NCI-H345 treated with DMSO at 0.1 percent for 48 hours (cell line): ENCODE measurements at regions not wholly inside any gene's neighbourhood (a gene's known extent, or its start where the extent isn't known, plus 50 kb on each side); places are given as distances from the start of the nearest gene placed in this dataset.

Experiments
- DNase-seq: peaks from one replicate; lab custom pipeline; 2025; ENCODE audit not compliant: unreplicated experiment; lab: John Stamatoyannopoulos, UW

DNA sequence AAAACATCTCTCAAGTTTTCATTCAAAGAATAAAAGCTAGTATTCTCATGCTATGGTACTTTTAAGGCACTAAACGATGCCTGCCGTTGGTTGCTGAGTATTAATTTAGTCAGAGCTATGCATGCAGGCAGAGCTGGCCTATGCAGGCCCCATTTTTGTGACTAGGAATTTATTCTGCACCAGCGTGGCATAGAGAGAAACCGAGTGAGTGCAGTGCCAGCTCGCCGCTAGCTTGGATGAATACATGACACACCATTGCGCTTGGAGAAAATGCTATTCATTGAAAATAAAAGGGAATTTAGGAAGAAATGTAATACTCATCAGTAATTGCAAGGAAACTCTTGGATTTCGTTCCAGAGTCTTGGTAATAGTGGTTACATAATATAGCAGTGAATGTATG lies 231.6 kb upstream of the RBFOX1 start:
- DNase-seq = no peak

DNA sequence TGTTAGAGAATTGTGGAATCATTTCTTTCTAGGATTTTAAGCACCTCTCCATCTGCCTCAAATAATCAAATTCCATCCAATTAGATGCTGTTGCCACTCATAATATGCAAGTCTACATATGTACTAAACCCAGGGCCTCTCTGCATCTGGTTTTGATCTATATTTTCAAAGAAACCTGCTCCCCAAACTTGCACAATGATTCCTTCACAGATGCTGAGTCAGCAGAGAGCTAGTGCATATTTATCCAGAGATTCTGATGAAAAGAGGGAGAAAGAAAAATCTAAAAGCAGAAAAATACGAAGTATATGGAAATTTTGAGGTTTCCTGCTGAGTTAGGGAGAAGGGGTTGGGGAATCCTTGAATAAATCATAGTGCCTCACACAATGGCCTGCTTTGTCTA lies 235.1 kb upstream of the RBFOX1 start:
- no peak for DNase-seq

DNA sequence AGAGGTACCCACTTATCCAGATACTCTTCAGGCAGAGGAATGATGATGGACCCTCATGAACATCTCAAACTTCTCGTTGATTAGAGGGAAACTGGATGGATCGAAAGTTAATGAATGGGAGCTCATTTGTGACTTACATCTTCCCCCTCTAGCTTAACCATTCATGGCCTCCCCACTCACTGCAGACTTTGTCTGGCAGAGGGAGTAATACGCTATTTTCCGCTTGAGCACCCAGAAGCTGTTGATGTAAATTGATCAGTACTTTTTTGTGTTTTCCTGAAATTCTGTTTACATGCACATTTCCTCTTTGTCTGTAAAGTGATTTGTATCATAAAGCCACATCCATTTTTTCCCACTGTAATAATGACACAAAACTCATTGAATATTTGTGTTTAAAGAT lies 239.1 kb upstream of the RBFOX1 start:
- no peak for DNase-seq

DNA sequence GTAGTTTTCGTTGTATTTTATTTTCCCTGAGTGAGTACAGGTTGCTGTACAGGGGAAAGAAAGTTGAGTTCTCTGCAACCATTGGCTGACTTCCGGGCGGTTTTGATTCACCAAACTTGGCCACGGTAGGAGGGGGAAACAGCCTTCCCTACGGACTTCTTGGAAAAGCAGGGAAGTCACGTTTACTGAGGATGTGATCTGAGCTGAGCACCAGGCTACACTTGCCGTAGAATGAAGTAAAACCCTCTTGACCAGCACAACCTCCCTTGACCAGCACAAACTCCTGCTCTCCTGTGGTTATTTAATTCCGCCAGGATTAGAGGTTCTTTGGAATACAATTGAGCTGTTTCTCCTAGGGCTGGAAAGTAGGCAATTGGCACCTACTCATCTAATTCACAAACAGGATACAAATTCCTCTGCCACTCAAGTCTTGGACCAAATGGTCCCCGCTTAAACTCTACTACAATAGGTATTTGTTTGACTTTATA lies 242.0 kb upstream of the RBFOX1 start:
- DNase-seq = no peak

DNA sequence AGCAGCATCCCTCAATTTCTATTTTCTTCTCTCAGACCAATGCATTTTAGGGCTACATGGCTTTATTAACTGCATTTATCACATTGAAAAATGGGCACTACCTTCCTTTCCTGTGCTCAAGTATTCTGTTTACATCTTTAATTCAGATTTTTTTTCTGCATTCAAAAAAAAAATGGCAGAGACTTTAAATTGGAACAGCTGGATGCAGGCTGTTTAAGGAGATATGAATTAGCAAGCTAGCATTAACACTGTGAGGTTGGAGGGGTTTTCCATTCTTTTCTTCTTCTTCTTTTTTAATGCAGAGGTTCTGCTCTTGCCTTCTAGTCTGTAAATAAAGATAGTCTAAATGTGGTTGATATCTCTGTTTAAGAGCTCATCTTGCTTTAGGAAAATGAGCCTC lies 242.9 kb upstream of the RBFOX1 start:
- DNase-seq = no peak

DNA sequence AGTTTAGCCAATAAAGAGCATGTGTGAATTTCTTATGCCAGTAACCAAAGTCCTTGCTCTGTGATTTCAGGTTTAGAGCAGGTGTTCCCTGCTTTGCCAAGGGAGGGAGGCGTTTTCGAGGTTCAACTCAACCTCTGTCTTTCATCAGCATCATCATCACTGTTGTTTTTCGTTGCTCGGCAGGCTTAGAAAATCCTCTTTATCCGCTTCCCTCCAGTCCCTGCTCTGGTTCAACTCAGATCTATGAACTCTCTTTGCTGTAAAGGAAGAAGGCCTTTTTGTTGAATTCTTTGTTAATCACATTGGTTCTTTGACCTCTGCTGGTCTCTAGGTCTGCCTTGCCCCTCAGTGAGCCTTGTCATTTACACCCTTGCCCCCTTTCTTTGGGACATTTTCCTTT lies 243.9 kb upstream of the RBFOX1 start:
- DNase-seq = no peak

DNA sequence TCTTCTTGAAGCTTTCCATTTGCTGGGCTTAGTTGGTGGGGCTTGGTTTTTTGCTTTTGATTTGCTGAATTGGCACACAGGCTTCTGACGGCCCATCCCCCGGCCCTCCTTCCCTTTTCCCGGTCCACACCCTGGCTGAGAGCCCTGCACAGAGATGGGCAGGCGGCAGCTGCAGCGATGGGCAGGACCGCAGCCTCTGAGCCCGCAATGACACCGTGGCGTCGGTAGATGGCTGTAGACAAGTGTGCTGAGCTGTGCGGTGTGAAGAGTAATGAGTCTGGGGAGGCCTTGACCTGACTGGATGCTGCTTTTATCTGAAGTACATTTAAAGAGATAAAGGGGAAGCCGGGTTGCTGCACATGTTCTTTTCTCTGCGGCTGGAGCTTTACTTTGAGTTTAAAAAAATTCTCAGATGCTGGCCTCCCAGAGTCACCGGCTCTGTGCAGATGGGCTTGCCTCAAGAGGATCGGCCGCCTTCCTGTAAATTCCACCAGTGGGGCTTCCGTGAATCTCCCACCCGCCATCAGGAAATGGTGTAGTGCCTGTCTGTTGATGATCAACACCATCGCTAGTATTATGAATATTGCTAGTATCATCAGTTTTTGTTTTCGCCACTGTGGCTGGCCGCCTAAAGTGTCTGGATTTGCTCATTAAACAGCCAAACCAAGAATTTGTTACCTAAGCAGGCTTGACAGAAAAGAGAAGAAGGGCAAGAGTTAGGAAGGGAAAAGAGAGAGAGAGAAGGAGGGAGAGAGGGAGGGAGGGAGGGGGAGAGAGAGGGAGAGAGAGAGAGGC lies 245.6 kb upstream of the RBFOX1 start:
- no peak for DNase-seq

DNA sequence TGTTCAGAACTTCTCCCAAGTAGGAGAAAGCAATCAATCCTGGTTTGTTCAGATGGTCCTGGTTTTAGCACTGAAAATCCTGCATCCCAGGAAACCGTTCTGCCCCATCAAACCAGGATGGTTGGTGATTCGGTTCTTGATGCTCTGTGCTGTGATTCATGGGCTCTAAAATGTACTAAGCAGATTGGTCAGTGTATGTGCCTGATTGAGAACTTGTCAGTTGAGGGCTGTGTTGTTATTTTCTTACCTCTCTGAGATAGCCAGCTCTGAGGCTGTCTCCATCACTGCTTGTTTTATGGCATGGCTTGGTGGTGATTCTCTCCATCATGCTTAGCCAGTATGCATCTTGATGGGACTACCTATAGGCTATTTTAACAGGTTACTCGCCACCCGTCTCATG lies 246.9 kb upstream of the RBFOX1 start:
- DNase-seq = no peak

DNA sequence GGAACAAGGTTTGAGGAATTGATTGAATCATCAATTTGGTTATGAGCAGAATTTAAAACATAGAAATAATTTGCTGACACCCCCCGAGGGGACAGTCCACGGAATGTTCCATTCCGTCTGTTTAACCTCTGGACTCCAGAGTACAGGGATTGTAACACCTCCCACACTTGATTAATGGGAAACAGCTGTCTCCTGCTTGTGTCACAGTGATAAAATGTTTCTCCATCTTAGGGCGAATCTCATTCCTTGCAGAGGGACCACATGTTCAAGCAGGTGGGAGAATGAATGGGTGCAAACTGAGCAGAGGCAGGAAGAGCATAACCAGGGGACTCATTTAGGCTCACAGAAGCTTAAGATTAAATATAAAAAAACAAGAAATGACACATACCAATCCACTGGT lies 249.5 kb upstream of the RBFOX1 start:
- DNase-seq = no peak

DNA sequence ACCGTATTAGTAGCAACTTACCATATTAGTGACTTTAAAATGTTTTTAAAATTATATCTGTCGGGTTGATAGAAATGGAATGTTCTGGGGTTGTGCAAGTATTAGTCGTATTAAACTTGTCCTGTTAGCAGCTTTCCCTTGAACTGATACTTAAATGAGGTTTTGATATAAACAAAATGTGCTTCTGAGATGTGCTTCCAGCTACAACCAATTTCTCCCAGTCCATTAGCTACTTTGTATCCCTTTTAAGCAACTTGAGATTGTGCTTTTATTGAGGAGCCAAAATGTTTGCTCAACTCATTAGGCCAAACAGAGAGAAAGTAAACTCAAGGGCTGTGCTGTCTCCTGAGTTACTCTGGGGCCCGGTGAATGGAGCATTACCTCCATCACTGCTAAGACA lies 255.0 kb upstream of the RBFOX1 start:
- DNase-seq = no peak

DNA sequence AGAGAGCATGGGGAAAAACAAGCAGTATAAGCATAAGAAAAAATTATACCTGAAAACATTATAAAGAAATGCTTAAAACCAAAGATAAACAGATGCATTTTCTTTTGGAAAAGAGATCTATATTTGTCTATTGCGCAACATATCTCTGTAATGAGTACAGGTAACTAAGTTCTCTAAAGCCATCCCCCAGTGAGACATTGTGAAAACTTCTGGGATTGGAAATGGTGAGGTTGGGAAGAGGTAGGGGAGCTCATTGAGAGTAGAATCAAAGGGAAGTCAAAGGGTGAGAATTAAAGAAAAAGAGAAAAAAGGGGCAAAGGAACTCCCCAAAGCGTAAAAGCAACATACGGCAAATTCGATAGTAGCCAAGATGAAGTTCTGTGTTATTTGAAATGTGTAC lies 257.9 kb upstream of the RBFOX1 start:
- no peak for DNase-seq

DNA sequence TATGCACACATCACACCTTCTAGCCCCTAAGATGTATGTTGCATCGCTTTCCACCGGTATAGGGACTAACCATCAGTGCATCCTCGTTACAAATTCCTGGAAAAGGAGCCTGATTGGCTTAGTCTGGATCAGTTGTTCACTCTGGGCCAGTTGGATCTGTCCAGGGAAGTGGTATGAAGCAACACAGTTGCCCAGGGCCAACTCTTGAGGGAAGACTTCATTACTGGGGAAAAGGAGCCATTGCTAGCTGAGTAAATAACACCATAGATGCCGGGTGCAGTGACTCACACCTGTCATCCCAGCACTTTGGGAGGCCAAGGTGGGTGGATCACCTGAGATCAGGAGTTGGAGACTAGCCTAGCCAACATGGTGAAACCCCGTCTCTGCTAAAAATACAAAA lies 275.2 kb upstream of the RBFOX1 start:
- no peak for DNase-seq

DNA sequence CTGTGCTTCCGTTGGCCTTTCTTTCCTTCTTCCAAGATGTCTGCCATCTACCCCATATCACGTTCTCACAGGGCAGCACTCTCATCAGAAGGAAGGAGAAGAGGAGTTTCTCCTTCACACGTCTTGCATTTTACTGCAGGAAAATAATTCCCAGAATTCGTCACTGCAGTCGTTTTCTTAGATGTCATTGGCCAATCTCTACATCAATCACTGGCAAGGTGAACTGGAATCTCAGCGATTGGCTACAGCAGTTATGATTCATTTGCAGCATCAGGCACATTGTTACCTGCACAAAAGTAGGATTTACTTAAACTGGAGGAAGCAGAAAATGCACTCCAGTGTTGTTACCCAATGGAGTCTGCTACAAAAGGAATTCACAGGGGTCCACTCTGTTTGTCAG lies 277.2 kb upstream of the RBFOX1 start:
- no peak for DNase-seq

DNA sequence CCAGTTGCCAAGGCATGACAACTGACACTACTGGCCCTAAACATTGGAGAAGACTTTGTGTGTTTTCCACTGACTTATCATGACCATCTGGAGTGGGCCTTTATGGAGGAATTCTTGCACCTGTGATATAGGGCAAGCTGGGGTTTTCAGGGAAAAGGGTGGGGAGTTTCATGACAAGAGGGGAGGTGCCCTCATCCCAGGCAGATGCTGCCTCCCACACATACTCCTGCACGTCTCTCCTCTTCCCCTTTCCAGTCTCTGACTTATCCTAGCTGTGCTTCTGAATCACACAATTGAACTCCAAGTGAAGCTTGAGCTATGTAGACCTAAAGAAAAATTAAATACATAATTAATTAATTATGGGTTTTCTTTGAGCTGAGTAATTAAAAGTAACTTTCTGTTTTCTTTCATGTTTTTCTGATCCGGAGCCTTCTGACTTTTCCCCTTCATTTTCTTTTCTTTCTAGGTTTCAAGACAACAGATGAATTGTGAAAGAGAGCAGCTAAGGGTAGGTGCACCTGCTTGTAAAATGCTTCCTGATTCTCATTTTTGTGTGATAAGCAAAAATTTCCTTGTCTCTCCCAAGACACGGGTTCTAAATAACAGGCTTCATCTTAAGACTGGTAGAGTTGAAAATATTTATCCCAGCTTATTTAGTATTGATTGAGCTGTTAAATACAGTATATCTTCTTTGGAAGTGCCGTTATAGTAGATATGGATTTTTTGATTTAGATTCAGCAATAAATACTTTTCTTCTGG lies 280.9 kb upstream of the RBFOX1 start:
- no peak for DNase-seq

DNA sequence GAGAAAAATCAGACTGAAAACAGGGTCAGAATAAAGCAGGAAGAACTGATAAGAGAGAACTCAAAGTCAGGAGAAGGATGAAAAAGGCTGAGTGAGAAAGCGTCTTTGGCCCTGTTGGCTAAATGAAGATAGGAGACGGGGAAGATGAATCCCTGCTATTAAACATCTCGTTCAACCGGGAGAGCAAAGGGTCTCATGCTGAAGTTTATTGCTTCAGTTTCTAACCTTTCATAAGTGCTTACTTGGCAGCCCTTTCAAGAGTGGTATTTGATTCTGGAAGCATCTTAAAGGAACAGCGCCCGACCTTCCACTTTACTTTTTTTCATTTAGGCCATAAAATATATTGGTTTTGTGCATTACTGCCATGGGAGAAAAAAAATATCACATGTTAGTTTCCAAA lies 288.3 kb upstream of the RBFOX1 start:
- DNase-seq = no peak

DNA sequence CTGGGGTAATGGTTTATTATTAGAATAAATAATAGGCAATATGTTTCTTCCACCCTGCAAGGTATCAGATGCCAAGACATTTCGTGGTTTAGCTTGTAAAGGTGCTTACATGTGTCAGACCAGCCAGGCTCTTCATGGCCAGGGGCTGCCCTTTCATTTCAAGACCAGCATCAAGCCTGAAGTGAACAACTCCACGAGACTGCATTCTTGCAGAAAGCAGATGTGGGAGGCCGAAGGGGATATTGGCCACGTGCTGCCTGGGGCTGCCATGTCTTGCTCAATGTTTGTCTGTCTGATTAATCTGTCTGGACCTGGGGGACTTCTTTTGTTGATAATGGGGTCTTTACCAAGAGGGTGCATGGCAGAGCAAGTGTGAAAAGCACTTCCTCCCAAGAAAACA lies 294.2 kb upstream of the RBFOX1 start:
- no peak for DNase-seq

DNA sequence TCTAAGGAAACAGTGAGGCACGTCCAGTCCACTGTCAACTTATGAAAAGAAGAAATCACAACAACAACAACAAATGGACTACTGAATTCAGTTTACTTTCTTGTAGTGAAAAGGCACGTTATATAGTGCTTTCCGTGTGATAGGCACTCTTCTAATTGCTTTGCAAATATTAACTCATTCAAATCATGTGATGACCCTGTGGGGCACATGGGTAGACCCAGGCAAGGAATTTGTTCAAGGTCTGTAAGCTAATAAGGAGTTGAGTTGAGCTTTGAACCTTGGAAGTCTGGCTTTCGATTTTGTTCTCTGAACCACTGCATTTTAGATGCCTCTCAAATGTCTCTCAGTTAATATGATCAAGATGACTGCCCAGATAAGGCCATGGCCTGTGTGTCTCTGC lies 295.1 kb upstream of the RBFOX1 start:
- no peak for DNase-seq

DNA sequence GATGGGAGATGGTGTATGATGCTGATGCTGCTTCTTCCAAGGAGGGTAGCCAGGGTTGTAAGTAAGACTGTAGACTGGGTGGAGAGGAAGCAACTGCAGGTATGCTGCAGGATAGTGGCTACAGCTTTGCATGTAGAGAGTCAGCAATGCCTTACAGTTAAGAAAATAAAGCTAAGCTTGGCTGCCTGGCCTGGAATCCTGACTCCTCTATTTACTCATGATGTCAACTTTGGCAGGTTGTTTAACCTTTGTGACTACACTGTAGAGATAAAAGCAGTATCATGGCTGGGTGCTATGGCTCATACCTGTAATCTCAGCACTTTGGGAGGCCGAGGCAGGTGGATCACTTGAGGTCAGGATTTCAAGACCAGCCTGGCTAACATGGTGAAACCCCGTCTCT lies 301.6 kb upstream of the RBFOX1 start:
- DNase-seq = no peak

DNA sequence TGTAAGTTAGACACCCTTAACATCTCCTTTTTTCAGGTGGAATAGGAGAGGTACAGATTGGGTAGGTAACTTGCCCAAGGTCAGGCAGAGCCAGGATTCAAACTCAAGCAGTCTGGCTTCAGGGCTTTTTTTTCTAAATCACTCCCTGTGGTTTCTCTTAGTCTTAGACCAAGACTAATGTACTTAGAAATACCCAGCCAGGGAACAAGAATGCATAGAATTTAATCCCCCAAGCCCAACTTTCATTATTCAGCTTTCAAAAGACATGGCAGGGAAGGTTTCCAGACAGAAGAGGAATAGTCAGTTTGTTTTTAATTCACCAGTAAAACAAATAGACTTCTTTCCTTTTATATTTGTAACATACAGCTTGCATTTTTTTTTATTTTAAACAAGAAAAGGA lies 305.2 kb upstream of the RBFOX1 start:
- no peak for DNase-seq

DNA sequence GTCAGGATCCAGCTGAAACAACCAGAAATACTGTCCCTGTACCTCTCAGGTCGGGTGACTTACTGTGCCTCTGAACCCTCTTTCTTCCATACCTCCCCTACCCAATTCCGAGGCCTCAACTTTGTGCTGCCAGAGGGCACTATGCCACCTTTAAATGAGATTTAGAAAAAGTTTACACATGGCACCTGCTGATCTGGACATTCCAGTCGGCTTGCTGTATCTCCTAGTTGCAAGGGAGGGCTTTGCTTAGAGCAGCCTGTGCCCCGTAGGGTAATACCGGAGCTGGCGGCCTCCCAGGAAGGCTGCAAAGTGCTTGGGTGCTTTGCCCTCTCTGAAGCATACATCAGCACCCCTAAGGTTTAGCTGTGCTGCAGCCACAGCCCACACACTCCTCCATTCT lies 306.0 kb upstream of the RBFOX1 start:
- DNase-seq = no peak

DNA sequence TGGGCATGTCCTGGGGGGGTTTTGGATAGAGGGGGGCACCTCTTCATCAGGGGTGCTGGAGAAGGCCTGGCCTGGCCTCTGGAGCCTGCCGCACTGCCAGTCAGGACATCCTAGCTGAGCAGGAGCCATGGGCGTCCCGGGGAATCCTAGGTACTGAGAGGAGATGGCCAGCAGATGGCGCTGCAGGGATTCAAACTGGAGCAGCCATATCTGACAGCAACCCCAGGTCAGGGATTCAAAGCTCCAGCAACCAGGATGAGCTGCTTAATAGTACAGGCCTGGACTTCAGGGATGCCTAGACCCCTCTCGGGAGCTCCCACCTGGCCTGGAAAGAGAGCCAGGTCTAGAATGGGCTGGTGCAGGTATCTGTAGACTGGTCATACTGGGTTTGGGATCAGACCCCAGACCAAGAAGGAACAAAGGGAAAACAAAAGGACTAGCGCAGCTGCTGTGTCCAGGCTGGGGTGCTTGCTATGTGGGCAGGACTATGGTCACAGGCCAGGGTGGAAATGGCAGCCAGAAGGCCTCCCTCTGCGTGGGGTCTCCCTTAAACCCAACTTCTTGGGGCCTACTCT lies 306.9 kb upstream of the RBFOX1 start:
- DNase-seq = peak; percentile 1

DNA sequence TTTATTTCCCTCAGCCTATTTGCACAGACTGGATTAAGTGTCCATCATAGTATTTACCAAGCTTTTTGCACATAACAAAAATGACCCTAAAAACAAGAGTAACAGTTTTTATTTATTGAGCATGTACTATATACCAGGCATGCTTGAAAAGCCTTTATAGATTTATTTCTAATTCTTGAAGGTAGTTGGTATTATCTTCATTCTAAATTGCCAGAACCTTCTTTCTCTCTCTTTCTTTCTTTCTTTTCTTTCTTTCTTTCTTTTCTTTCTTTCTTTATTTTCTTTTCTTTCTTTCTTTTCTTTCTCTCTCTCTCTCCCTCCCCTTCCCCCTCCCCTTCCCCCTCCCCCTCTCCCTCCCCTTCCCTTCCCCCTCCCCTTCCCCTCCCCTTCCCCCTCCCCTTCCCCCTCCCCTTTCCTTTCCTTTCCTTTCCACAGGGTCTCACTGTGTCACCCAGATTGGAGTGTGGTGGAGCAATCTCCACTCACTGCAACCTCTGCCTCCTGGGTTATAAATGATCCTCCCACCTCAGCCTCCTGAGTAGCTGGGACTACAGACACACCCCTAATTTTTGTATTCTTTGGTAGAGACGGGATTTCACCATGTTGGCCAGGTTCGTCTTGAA lies 310.9 kb upstream of the RBFOX1 start:
- no peak for DNase-seq
